DND-41 (cell line): ENCODE measurements at regions not wholly inside any gene's neighbourhood (a gene's known extent, or its start where the extent isn't known, plus 50 kb on each side); places are given as distances from the start of the nearest gene placed in this dataset.

ENCODE experiments used
- ATAC-seq: fragments of 200-7000 bp; cut with Tn5 transposase; 3 replicates; pipeline ENCODE4 v1.9.1; 2021; ENCODE audit warnings: low read depth; ENCODE audit not compliant: insufficient read depth
- DNase-seq: peaks from one replicate; pipeline ENCODE4 v3.0.0-alpha.2; 2020
- H2AFZ ChIP-seq: 2 replicates; pipeline ENCODE4 v1.6.0; 2012; ENCODE audit warnings: low read depth, low read length
- H3K27ac ChIP-seq: 2 replicates; pipeline ENCODE4 v1.5.1; 2012; ENCODE audit warnings: low read length, inconsistent platforms
- H3K27me3 ChIP-seq: fragments of 200-600 bp; sonication (generic); 2 replicates; pipeline ENCODE4 v1.6.0; 2012; ENCODE audit warnings: low read length, mild to moderate bottlenecking, inconsistent platforms; ENCODE audit not compliant: insufficient read depth, poor library complexity
- H3K36me3 ChIP-seq: 2 replicates; pipeline ENCODE4 v1.5.1; 2012; ENCODE audit warnings: low read length, inconsistent platforms; ENCODE audit not compliant: insufficient read depth
- H3K4me1 ChIP-seq: 2 replicates; pipeline ENCODE4 v1.5.1; 2012; ENCODE audit warnings: mild to moderate bottlenecking, low read length; ENCODE audit not compliant: insufficient read depth
- H3K4me2 ChIP-seq: 2 replicates; pipeline ENCODE4 v1.6.0; 2012; ENCODE audit warnings: mild to moderate bottlenecking, moderate library complexity, low read length, inconsistent platforms; ENCODE audit not compliant: insufficient read depth
- H3K4me3 ChIP-seq, 2 experiments: fragments of 200-600 bp in 1 of 2; shearing (Covaris generic) in 1 of 2; 2 replicates each; pipeline ENCODE4 v1.5.1; 2012 to 2016; ENCODE audit warnings: inconsistent platforms in 2 of 2, low read length in 2 of 2, mild to moderate bottlenecking in 2 of 2, low read depth in 1 of 2, moderate library complexity in 1 of 2
- H3K79me2 ChIP-seq: 2 replicates; pipeline ENCODE4 v1.6.0; 2012; ENCODE audit warnings: low read length, inconsistent platforms; ENCODE audit not compliant: insufficient read depth
- H3K9ac ChIP-seq: 2 replicates; pipeline ENCODE4 v1.6.0; 2012; ENCODE audit warnings: low read depth, mild to moderate bottlenecking, inconsistent platforms, low read length, moderate library complexity
- H3K9me3 ChIP-seq: 2 replicates; pipeline ENCODE4 v1.5.1; 2012; ENCODE audit warnings: low read length, moderate library complexity, mild to moderate bottlenecking, inconsistent platforms; ENCODE audit not compliant: insufficient read depth, severe bottlenecking
- H4K20me1 ChIP-seq: 2 replicates; pipeline ENCODE4 v1.6.0; 2012; ENCODE audit warnings: low read length; ENCODE audit not compliant: insufficient read depth
- EZH2 ChIP-seq: IDR thresholded peaks from 3 replicates; pipeline ENCODE4 v1.6.1; 2012; ENCODE audit warnings: borderline replicate concordance, low read depth, mild to moderate bottlenecking, moderate library complexity, low read length, inconsistent platforms; ENCODE audit not compliant: severe bottlenecking
- TF ChIP-seq, protein P1 (sequence below): IDR thresholded peaks from 2 replicates; pipeline ENCODE4 v1.5.1; 2012; ENCODE audit warnings: borderline replicate concordance, low read length, moderate library complexity, mild to moderate bottlenecking; ENCODE audit not compliant: poor library complexity, severe bottlenecking; ENCODE audit errors: extremely low read depth

DNA sequence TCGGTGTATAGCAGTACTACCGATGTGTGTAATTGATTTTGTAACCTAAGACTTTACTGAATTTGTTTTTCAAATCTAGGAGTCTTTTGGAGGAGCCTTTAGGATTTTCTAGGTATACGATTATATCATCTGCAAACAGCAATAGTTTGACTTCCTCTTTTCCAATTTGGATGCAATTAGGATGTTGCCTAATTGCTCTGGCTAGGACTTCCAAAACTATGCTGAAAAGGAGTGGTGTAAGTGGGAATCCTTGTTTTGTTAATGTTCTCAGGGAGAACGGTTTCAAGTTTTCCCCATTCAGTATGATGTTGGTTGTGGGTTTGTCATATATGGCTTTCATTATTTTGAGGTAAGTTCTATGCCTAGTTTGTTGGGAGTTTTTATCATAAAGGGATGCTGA is 171.6 kb upstream of the PDE3A start:
- Histone ChIP-seq H3K4me2 (no peak overlapping the region), H3K4me3 (no peak overlapping the region), H3K4me1 (no peaks in the 10 kb centered on the region), H3K27ac (no peak overlapping the region), H3K27me3 (no peaks in the 10 kb centered on the region), H3K9ac (no peak overlapping the region), H3K36me3 (no peaks in the 10 kb centered on the region), H4K20me1 (no peaks in the 10 kb centered on the region), H2AFZ (no peak overlapping the region), H3K79me2 (no peaks in the 10 kb centered on the region), H3K9me3 (no peaks in the 10 kb centered on the region)
- DNase-seq (no peak), ATAC-seq (no peak)
- TF ChIP-seq, protein P1, sequence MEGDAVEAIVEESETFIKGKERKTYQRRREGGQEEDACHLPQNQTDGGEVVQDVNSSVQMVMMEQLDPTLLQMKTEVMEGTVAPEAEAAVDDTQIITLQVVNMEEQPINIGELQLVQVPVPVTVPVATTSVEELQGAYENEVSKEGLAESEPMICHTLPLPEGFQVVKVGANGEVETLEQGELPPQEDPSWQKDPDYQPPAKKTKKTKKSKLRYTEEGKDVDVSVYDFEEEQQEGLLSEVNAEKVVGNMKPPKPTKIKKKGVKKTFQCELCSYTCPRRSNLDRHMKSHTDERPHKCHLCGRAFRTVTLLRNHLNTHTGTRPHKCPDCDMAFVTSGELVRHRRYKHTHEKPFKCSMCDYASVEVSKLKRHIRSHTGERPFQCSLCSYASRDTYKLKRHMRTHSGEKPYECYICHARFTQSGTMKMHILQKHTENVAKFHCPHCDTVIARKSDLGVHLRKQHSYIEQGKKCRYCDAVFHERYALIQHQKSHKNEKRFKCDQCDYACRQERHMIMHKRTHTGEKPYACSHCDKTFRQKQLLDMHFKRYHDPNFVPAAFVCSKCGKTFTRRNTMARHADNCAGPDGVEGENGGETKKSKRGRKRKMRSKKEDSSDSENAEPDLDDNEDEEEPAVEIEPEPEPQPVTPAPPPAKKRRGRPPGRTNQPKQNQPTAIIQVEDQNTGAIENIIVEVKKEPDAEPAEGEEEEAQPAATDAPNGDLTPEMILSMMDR = no peak
- TF ChIP-seq EZH2 = no peak

DNA sequence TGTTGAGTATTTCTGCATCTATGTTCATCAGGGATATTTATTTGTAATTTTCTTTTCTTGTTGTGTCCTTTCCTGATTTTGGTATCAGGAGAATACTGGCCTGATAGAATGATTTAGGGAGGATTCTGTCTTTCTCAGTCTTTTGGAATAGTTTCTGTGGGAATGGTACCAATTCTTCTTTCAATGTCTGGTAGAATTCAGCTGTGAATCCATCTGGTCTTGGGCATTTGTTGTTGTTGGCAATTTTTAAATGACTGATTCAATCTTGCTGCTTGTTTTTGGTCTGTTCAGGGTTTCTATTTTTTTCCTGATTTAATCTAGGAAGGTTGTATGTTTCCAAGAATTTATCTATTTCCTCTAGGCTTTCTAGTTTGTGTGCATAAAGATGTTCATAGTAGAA is 170.9 kb upstream of the PDE3A start:
- TF ChIP-seq, protein P1 = no peak
- TF ChIP-seq EZH2 = no peak
- no peak overlapping the region for H3K4me3 ChIP-seq
- no peak for DNase-seq
- H3K36me3 ChIP-seq = no peaks in the 10 kb centered on the region
- no peaks in the 10 kb centered on the region for H3K27me3 ChIP-seq
- no peak overlapping the region for H2AFZ ChIP-seq
- no peaks in the 10 kb centered on the region for H3K9me3 ChIP-seq
- no peaks in the 10 kb centered on the region for H3K79me2 ChIP-seq
- H3K27ac ChIP-seq = no peak overlapping the region
- no peak overlapping the region for H3K4me2 ChIP-seq
- no peaks in the 10 kb centered on the region for H3K4me1 ChIP-seq
- no peak overlapping the region for H3K9ac ChIP-seq
- ATAC-seq = no peak
- no peaks in the 10 kb centered on the region for H4K20me1 ChIP-seq

DNA sequence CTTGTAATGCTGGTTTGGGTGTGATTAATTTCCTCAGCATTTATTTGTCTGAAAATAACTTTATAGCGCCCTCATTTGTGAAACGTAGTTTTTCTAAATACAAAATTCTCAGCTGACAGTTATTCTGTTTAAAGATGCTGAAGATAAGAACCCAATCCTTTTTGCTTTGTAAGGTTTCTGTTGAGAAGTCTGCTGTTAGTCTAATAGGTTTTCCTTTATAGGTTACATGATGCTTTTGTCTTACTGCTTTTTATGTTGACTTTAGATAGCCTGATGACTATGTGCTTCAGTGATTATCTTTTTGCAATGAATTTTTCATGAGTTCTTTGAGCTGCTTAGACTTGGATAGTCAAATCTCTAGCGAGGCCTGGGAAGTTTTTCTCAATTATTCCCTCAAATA is 168.6 kb upstream of the PDE3A start:
- Histone ChIP-seq H3K9me3 (no peaks in the 10 kb centered on the region), H2AFZ (no peak overlapping the region), H3K4me1 (no peaks in the 10 kb centered on the region), H3K36me3 (no peaks in the 10 kb centered on the region), H3K4me3 (no peak overlapping the region), H3K9ac (no peak overlapping the region), H3K4me2 (no peak overlapping the region), H3K27me3 (no peaks in the 10 kb centered on the region), H4K20me1 (no peaks in the 10 kb centered on the region), H3K27ac (no peak overlapping the region), H3K79me2 (no peaks in the 10 kb centered on the region)
- no peak for ATAC-seq
- no peak for DNase-seq
- TF ChIP-seq EZH2 = no peak
- TF ChIP-seq, protein P1 = no peak

DNA sequence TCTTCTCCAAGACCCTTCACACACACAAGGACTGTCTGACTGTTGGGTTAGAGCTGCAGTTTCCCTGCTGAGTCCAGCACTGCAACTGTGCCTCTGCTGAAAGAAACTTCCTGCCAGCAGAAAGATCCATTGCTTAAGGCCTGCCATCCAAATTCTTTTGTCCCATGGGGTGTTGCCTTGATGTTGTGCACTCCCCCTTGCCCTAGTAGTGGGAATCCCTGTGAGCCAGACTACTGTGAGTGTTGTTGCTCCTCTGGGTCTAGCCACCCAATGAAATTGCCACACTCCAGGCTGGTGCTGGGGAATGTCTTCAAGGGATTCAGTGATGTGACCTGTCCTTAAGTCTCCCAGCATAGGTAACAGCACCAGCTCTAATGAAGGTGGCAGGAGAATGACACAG is 166.6 kb upstream of the PDE3A start:
- no peaks in the 10 kb centered on the region for H3K79me2 ChIP-seq

More for the DNA sequence above, 166.6 kb upstream of the PDE3A start:
- Histone ChIP-seq H3K4me3 (no peak overlapping the region), H3K9me3 (no peaks in the 10 kb centered on the region), H3K36me3 (no peaks in the 10 kb centered on the region), H2AFZ (no peak overlapping the region), H3K4me1 (no peaks in the 10 kb centered on the region), H3K27me3 (no peaks in the 10 kb centered on the region), H4K20me1 (no peaks in the 10 kb centered on the region), H3K4me2 (no peak overlapping the region), H3K9ac (no peak overlapping the region), H3K27ac (no peak overlapping the region)
- no peak for DNase-seq
- TF ChIP-seq, protein P1 = no peak
- no peak for TF ChIP-seq EZH2
- ATAC-seq = no peak
